HEK293 (cell line): ENCODE measurements at regions not wholly inside any gene's neighbourhood (a gene's known extent, or its start where the extent isn't known, plus 50 kb on each side); places are given as distances from the start of the nearest gene placed in this dataset.

Experiments
- KLF16 ChIP-seq: fragments of 450-650 bp; formaldehyde crosslinking; IDR thresholded peaks from 2 replicates; pipeline ENCODE4 v1.5.1; 2017; ENCODE audit warnings: missing biosample characterization, missing genetic modification characterization
- PRDM1 ChIP-seq: fragments of 450-650 bp; formaldehyde crosslinking; IDR thresholded peaks from 2 replicates; pipeline ENCODE4; 2016; ENCODE audit warnings: missing biosample characterization, missing genetic modification characterization
- SP3 ChIP-seq: fragments of 450-650 bp; formaldehyde crosslinking; IDR thresholded peaks from 2 replicates; pipeline ENCODE4 v1.5.1; 2016; ENCODE audit warnings: missing biosample characterization, missing genetic modification characterization
- SP7 ChIP-seq: fragments of 450-650 bp; formaldehyde crosslinking; IDR thresholded peaks from 2 replicates; pipeline ENCODE4 v1.5.1; 2016; ENCODE audit warnings: missing biosample characterization, missing genetic modification characterization
- YY1 ChIP-seq: fragments of 450-650 bp; formaldehyde crosslinking; IDR thresholded peaks from 2 replicates; pipeline ENCODE4 v1.5.1; 2018; ENCODE audit warnings: missing biosample characterization, missing genetic modification characterization
- ZBTB1 ChIP-seq: fragments of 450-650 bp; formaldehyde crosslinking; IDR thresholded peaks from 2 replicates; pipeline ENCODE4 v1.5.1; 2016; ENCODE audit warnings: missing biosample characterization, missing genetic modification characterization
- ZIC2 ChIP-seq: fragments of 450-650 bp; formaldehyde crosslinking; IDR thresholded peaks from 2 replicates; pipeline ENCODE4 v1.5.1; 2016; ENCODE audit warnings: missing biosample characterization, missing genetic modification characterization
- ZNF121 ChIP-seq: fragments of 450-650 bp; formaldehyde crosslinking; IDR thresholded peaks from 2 replicates; pipeline ENCODE4 v1.5.1; 2016; ENCODE audit warnings: missing biosample characterization, missing genetic modification characterization
- ZNF174 ChIP-seq: fragments of 450-650 bp; formaldehyde crosslinking; IDR thresholded peaks from 2 replicates; pipeline ENCODE4 v1.5.0; 2017; ENCODE audit warnings: missing biosample characterization, mild to moderate bottlenecking, missing genetic modification characterization
- ZNF184 ChIP-seq: fragments of 450-650 bp; IDR thresholded peaks from 2 replicates; pipeline ENCODE4 v1.5.1; 2018; ENCODE audit warnings: missing biosample characterization, mild to moderate bottlenecking, missing genetic modification characterization
- ZNF23 ChIP-seq: fragments of 450-650 bp; formaldehyde crosslinking; IDR thresholded peaks from 2 replicates; pipeline ENCODE4 v1.5.1; 2016; ENCODE audit warnings: missing biosample characterization, missing genetic modification characterization, borderline replicate concordance
- ZNF280D ChIP-seq: fragments of 450-650 bp; formaldehyde crosslinking; IDR thresholded peaks from 2 replicates; pipeline ENCODE4 v1.5.1; 2016; ENCODE audit warnings: missing biosample characterization, missing genetic modification characterization
- ZNF433 ChIP-seq: fragments of 450-650 bp; formaldehyde crosslinking; IDR thresholded peaks from 2 replicates; pipeline ENCODE4 v1.5.1; 2016; ENCODE audit warnings: missing biosample characterization, missing genetic modification characterization, low read depth
- ZNF501 ChIP-seq: fragments of 450-650 bp; formaldehyde crosslinking; IDR thresholded peaks from 2 replicates; pipeline ENCODE4 v1.5.1; 2016; ENCODE audit warnings: missing biosample characterization, missing genetic modification characterization
- ZNF521 ChIP-seq: fragments of 450-650 bp; formaldehyde crosslinking; IDR thresholded peaks from 2 replicates; pipeline ENCODE4 v1.5.1; 2017; ENCODE audit warnings: missing biosample characterization, mild to moderate bottlenecking, missing genetic modification characterization
- ZNF580 ChIP-seq: fragments of 450-650 bp; formaldehyde crosslinking; IDR thresholded peaks from 2 replicates; pipeline ENCODE4 v1.5.1; 2016; ENCODE audit warnings: missing biosample characterization, missing genetic modification characterization
- ZNF623 ChIP-seq: fragments of 450-650 bp; formaldehyde crosslinking; IDR thresholded peaks from 2 replicates; pipeline ENCODE4 v1.5.1; 2016; ENCODE audit warnings: missing biosample characterization, missing genetic modification characterization
- ZNF707 ChIP-seq: fragments of 450-650 bp; formaldehyde crosslinking; IDR thresholded peaks from 2 replicates; pipeline ENCODE4 v1.5.1; 2016; ENCODE audit warnings: missing biosample characterization, missing genetic modification characterization
- ZXDB ChIP-seq: fragments of 450-650 bp; formaldehyde crosslinking; IDR thresholded peaks from 2 replicates; pipeline ENCODE4 v1.5.1; 2016; ENCODE audit warnings: missing biosample characterization, missing genetic modification characterization
- TF ChIP-seq, protein P1 (sequence below): fragments of 450-650 bp; formaldehyde crosslinking; IDR thresholded peaks from 2 replicates; pipeline ENCODE4 v1.5.1; 2016; ENCODE audit warnings: missing biosample characterization, missing genetic modification characterization
- TF ChIP-seq, protein P2 (sequence below): fragments of 450-650 bp; formaldehyde crosslinking; IDR thresholded peaks from 2 replicates; pipeline ENCODE4 v1.5.1; 2016; ENCODE audit warnings: missing biosample characterization, missing genetic modification characterization
- TF ChIP-seq, protein P3 (sequence below): fragments of 450-650 bp; formaldehyde crosslinking; IDR thresholded peaks from 2 replicates; pipeline ENCODE4 v1.5.1; 2016; ENCODE audit warnings: missing biosample characterization, missing genetic modification characterization
- TF ChIP-seq, protein P4 (sequence below): fragments of 450-650 bp; formaldehyde crosslinking; IDR thresholded peaks from 2 replicates; pipeline ENCODE4 v1.5.1; 2016; ENCODE audit warnings: missing biosample characterization, missing genetic modification characterization
- TF ChIP-seq, protein P5 (sequence below): fragments of 450-650 bp; formaldehyde crosslinking; IDR thresholded peaks from 2 replicates; pipeline ENCODE4 v1.5.1; 2016; ENCODE audit warnings: missing biosample characterization, missing genetic modification characterization

GRCh38 chr10:44801383-44802327 is 109.5 kb upstream of the TMEM72 start (continued):
- TF ChIP-seq, protein P1, sequence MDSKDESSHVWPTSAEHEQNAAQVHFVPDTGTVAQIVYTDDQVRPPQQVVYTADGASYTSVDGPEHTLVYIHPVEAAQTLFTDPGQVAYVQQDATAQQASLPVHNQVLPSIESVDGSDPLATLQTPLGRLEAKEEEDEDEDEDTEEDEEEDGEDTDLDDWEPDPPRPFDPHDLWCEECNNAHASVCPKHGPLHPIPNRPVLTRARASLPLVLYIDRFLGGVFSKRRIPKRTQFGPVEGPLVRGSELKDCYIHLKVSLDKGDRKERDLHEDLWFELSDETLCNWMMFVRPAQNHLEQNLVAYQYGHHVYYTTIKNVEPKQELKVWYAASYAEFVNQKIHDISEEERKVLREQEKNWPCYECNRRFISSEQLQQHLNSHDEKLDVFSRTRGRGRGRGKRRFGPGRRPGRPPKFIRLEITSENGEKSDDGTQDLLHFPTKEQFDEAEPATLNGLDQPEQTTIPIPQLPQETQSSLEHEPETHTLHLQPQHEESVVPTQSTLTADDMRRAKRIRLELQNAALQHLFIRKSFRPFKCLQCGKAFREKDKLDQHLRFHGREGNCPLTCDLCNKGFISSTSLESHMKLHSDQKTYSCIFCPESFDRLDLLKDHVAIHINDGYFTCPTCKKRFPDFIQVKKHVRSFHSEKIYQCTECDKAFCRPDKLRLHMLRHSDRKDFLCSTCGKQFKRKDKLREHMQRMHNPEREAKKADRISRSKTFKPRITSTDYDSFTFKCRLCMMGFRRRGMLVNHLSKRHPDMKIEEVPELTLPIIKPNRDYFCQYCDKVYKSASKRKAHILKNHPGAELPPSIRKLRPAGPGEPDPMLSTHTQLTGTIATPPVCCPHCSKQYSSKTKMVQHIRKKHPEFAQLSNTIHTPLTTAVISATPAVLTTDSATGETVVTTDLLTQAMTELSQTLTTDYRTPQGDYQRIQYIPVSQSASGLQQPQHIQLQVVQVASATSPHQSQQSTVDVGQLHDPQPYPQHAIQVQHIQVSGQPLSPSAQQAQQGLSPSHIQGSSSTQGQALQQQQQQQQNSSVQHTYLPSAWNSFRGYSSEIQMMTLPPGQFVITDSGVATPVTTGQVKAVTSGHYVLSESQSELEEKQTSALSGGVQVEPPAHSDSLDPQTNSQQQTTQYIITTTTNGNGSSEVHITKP (tag by site-specific recombination): no peak
- TF ChIP-seq ZNF121 (tag by site-specific recombination) (no peak), ZNF184 (tag by site-specific recombination) (peak; percentile 68; the same call in 1 of the 2 replicates), ZIC2 (tag by site-specific recombination) (peak; percentile 93), SP7 (tag by site-specific recombination) (no peak), ZNF23 (tag by site-specific recombination) (no peak), ZNF433 (no peak), ZNF521 (no peak), ZNF280D (tag by site-specific recombination) (no peak), YY1 (tag by site-specific recombination) (no peak), SP3 (tag by site-specific recombination) (no peak), ZNF623 (tag by site-specific recombination) (no peak), KLF16 (no peak), ZNF707 (tag by site-specific recombination) (no peak), ZNF580 (tag by site-specific recombination) (no peak), ZBTB1 (no peak), ZXDB (0 out of 2 replicates have a peak, but pooled peaks have one; percentile 26), PRDM1 (tag by site-specific recombination) (no peak), ZNF174 (tag by site-specific recombination) (no peak), ZNF501 (tag by site-specific recombination) (no peak)
- TF ChIP-seq, protein P2, sequence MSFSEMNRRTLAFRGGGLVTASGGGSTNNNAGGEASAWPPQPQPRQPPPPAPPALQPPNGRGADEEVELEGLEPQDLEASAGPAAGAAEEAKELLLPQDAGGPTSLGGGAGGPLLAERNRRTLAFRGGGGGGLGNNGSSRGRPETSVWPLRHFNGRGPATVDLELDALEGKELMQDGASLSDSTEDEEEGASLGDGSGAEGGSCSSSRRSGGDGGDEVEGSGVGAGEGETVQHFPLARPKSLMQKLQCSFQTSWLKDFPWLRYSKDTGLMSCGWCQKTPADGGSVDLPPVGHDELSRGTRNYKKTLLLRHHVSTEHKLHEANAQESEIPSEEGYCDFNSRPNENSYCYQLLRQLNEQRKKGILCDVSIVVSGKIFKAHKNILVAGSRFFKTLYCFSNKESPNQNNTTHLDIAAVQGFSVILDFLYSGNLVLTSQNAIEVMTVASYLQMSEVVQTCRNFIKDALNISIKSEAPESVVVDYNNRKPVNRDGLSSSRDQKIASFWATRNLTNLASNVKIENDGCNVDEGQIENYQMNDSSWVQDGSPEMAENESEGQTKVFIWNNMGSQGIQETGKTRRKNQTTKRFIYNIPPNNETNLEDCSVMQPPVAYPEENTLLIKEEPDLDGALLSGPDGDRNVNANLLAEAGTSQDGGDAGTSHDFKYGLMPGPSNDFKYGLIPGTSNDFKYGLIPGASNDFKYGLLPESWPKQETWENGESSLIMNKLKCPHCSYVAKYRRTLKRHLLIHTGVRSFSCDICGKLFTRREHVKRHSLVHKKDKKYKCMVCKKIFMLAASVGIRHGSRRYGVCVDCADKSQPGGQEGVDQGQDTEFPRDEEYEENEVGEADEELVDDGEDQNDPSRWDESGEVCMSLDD (tag by site-specific recombination): no peak
- TF ChIP-seq, protein P3, sequence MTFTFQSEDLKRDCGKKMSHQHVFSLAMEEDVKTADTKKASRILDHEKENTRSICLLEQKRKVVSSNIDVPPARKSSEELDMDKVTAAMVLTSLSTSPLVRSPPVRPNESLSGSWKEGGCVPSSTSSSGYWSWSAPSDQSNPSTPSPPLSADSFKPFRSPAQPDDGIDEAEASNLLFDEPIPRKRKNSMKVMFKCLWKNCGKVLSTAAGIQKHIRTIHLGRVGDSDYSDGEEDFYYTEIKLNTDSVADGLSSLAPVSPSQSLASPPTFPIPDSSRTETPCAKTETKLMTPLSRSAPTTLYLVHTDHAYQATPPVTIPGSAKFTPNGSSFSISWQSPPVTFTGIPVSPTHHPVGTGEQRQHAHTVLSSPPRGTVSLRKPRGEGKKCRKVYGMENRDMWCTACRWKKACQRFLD: no peak
- TF ChIP-seq, protein P4, sequence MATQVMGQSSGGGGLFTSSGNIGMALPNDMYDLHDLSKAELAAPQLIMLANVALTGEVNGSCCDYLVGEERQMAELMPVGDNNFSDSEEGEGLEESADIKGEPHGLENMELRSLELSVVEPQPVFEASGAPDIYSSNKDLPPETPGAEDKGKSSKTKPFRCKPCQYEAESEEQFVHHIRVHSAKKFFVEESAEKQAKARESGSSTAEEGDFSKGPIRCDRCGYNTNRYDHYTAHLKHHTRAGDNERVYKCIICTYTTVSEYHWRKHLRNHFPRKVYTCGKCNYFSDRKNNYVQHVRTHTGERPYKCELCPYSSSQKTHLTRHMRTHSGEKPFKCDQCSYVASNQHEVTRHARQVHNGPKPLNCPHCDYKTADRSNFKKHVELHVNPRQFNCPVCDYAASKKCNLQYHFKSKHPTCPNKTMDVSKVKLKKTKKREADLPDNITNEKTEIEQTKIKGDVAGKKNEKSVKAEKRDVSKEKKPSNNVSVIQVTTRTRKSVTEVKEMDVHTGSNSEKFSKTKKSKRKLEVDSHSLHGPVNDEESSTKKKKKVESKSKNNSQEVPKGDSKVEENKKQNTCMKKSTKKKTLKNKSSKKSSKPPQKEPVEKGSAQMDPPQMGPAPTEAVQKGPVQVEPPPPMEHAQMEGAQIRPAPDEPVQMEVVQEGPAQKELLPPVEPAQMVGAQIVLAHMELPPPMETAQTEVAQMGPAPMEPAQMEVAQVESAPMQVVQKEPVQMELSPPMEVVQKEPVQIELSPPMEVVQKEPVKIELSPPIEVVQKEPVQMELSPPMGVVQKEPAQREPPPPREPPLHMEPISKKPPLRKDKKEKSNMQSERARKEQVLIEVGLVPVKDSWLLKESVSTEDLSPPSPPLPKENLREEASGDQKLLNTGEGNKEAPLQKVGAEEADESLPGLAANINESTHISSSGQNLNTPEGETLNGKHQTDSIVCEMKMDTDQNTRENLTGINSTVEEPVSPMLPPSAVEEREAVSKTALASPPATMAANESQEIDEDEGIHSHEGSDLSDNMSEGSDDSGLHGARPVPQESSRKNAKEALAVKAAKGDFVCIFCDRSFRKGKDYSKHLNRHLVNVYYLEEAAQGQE (tag by site-specific recombination): no peak
- TF ChIP-seq, protein P5, sequence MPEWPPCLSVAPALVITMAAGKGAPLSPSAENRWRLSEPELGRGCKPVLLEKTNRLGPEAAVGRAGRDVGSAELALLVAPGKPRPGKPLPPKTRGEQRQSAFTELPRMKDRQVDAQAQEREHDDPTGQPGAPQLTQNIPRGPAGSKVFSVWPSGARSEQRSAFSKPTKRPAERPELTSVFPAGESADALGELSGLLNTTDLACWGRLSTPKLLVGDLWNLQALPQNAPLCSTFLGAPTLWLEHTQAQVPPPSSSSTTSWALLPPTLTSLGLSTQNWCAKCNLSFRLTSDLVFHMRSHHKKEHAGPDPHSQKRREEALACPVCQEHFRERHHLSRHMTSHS: no peak
